ENCODE measurements at regions not wholly inside any gene's neighbourhood (a gene's known extent, or its start where the extent isn't known, plus 50 kb on each side); places are given as distances from the start of the nearest gene placed in this dataset.

- ChIA-PET POLR2A (no interaction called here), CTCF (no interaction called here)
- Histone ChIP-seq H3K9me3 (ENCODE audit: control insufficient read depth, insufficient read depth, low read depth, low read length) (no peaks in the 10 kb centered on the region), H3K4me1 (ENCODE audit: control insufficient read depth, insufficient read depth, low read length) (no peaks in the 10 kb centered on the region), H3K36me3 (ENCODE audit: control insufficient read depth in 2 of 2, insufficient read depth in 1 of 2, low read length in 2 of 2) (no peaks in the 10 kb centered on the region), H3K27ac (ENCODE audit: extremely low read depth, low read depth, low read length) (no peak overlapping the region), H3K4me3 (ENCODE audit: low read depth, low read length) (no peak overlapping the region)
- TF ChIP-seq ZNF341 (tag by site-specific recombination; IDR thresholded peaks at IDR 0.05; ENCODE audit: low read depth) (no peak), ZNF280C (tag by site-specific recombination; IDR thresholded peaks at IDR 0.05) (no peak), ZBTB44 (tag by site-specific recombination; IDR thresholded peaks at IDR 0.05) (no peak), ZNF398 (tag by site-specific recombination; IDR thresholded peaks at IDR 0.05) (no peak), MEIS1 (CRISPR knock-in tag; IDR thresholded peaks at IDR 0.05; ENCODE audit: borderline replicate concordance) (no peak), ZNF558 (tag by site-specific recombination; IDR thresholded peaks at IDR 0.05) (no peak), ZNF560 (tag by site-specific recombination; IDR thresholded peaks at IDR 0.05; ENCODE audit: borderline replicate concordance) (no peak)
These were observed 161.3 kb upstream of the CCND2 start for GRCh38 chr12:4112290-4112689.

- no peak overlapping the region for H3K27ac ChIP-seq (ENCODE audit: extremely low read depth, low read depth, low read length)
- H3K9me3 ChIP-seq (ENCODE audit: control insufficient read depth, insufficient read depth, low read depth, low read length), result no peaks in the 10 kb centered on the region
- no peak overlapping the region for H3K4me3 ChIP-seq (ENCODE audit: low read depth, low read length)
- no peaks in the 10 kb centered on the region for H3K36me3 ChIP-seq (ENCODE audit: control insufficient read depth in 2 of 2, insufficient read depth in 1 of 2, low read length in 2 of 2)
- H3K4me1 ChIP-seq (ENCODE audit: control insufficient read depth, insufficient read depth, low read length), result no peaks in the 10 kb centered on the region
- CTCF ChIA-PET, result interaction anchor here (0.6 kb wide), 2 partner anchors 117 to 169 kb away, joined by 3 to 4 read pairs; no protein-coding TSS in a partner anchor
- POLR2A ChIA-PET, result no interaction called here
- no peak for TF ChIP-seq ZNF391 (tag by site-specific recombination; IDR thresholded peaks at IDR 0.05; ENCODE audit: borderline replicate concordance, low read depth)
- no peak for TF ChIP-seq ZNF416 (tag by site-specific recombination; IDR thresholded peaks at IDR 0.05)
- TF ChIP-seq ZNF280D (tag by site-specific recombination; IDR thresholded peaks at IDR 0.05), result no peak
- no peak for TF ChIP-seq ZSCAN30 (tag by site-specific recombination; IDR thresholded peaks at IDR 0.05)
- TF ChIP-seq ZNF140 (tag by site-specific recombination; IDR thresholded peaks at IDR 0.05), result no peak
- TF ChIP-seq ZNF239 (tag by site-specific recombination; IDR thresholded peaks at IDR 0.05), result no peak
- TF ChIP-seq YY2 (tag by site-specific recombination; IDR thresholded peaks at IDR 0.05), result no peak
- no peak for TF ChIP-seq ZNF112 (tag by site-specific recombination; IDR thresholded peaks at IDR 0.05)
- TF ChIP-seq ZNF324 (tag by site-specific recombination; IDR thresholded peaks at IDR 0.05), result no peak
- no peak for TF ChIP-seq ZNF335 (tag by site-specific recombination; conservative IDR thresholded peaks at IDR 0.05)
- no peak for TF ChIP-seq ZBTB44 (tag by site-specific recombination; IDR thresholded peaks at IDR 0.05)
- no peak for TF ChIP-seq ZNF747 (tag by site-specific recombination; IDR thresholded peaks at IDR 0.05)
- no peak for TF ChIP-seq ZBTB49 (tag by site-specific recombination; IDR thresholded peaks at IDR 0.05; ENCODE audit: low read depth)
- TF ChIP-seq, protein P1, sequence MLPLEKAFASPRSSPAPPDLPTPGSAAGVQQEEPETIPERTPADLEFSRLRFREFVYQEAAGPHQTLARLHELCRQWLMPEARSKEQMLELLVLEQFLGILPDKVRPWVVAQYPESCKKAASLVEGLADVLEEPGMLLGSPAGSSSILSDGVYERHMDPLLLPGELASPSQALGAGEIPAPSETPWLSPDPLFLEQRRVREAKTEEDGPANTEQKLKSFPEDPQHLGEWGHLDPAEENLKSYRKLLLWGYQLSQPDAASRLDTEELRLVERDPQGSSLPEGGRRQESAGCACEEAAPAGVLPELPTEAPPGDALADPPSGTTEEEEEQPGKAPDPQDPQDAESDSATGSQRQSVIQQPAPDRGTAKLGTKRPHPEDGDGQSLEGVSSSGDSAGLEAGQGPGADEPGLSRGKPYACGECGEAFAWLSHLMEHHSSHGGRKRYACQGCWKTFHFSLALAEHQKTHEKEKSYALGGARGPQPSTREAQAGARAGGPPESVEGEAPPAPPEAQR (tag by site-specific recombination; IDR thresholded peaks at IDR 0.05), result no peak
These were observed 162.6 kb upstream of the CCND2 start for GRCh38 chr12:4111010-4111409.
